ENCODE measurements at regions not wholly inside any gene's neighbourhood (a gene's known extent, or its start where the extent isn't known, plus 50 kb on each side); places are given as distances from the start of the nearest gene placed in this dataset.
A peak's percentile ranks its signal among the peaks of the same experiment; 100 is the strongest.

DNA sequence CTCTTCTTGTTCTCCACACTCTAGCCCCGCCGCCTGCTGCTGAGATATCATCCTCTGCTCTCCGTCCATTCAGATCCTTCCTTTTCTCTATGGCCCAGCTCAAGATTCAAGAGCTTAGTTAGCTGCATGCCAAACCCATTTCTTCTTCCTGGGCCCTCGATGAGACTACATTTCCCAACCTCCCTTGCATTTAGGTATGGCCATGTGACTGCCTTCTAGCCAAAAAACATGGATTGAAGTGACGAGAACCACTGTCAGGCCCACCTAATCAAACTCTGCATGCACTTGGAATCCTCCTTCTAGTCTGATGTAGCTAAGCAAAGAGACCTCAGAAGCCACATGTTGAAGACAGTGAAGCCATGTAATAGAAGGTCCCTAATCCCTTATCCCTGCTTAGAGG lies 308.2 kb downstream of the VPS13C start:
- WGBS (ENCODE audit: extremely low coverage, insufficient read length, low lambda C conversion rate) = no CpG with 5 or more reads among the region's 5 CpGs
- H3K4me3 Mint-ChIP-seq = no peak overlapping the region
- no peak overlapping the region for H2BK120ac ChIP-seq (ENCODE audit: low read depth, low read length, poor library complexity, severe bottlenecking)
- H3K27me3 ChIP-seq (ENCODE audit: insufficient read depth, low read length) = peaks cover 2% of the 10 kb centered on the region; the same call in 1 of the 2 replicates
- no peak overlapping the region for H2AK5ac ChIP-seq (ENCODE audit: insufficient read length, low read length)
- H3K4me1 ChIP-seq (ENCODE audit: insufficient read depth, low read length) = no peaks in the 10 kb centered on the region
- no peak overlapping the region for H4K91ac ChIP-seq (ENCODE audit: insufficient read length, low read depth, low read length)
- TF ChIP-seq, protein P1, sequence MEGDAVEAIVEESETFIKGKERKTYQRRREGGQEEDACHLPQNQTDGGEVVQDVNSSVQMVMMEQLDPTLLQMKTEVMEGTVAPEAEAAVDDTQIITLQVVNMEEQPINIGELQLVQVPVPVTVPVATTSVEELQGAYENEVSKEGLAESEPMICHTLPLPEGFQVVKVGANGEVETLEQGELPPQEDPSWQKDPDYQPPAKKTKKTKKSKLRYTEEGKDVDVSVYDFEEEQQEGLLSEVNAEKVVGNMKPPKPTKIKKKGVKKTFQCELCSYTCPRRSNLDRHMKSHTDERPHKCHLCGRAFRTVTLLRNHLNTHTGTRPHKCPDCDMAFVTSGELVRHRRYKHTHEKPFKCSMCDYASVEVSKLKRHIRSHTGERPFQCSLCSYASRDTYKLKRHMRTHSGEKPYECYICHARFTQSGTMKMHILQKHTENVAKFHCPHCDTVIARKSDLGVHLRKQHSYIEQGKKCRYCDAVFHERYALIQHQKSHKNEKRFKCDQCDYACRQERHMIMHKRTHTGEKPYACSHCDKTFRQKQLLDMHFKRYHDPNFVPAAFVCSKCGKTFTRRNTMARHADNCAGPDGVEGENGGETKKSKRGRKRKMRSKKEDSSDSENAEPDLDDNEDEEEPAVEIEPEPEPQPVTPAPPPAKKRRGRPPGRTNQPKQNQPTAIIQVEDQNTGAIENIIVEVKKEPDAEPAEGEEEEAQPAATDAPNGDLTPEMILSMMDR (conservative IDR thresholded peaks at IDR 0.05) = no peak
- no peaks in the 10 kb centered on the region for H3K9me3 Mint-ChIP-seq
- no peak overlapping the region for H3K56ac ChIP-seq (ENCODE audit: insufficient read length, low read depth, low read length)
- peak; percentile 49 for DNase-seq
- H3K18ac ChIP-seq (ENCODE audit: insufficient read length, low read depth, low read length) = no peak overlapping the region
- no peaks in the 10 kb centered on the region for H3K23me2 ChIP-seq (ENCODE audit: insufficient read length, low read depth, low read length, poor library complexity, severe bottlenecking)
- H3K27me3 Mint-ChIP-seq (ENCODE audit: low read depth) = no peaks in the 10 kb centered on the region
- no peak overlapping the region for H4K8ac ChIP-seq (replicated peaks; ENCODE audit: insufficient read length, low read depth, low read length)
- H2BK15ac ChIP-seq (ENCODE audit: low read depth, low read length) = no peak overlapping the region
- H2BK5ac ChIP-seq (ENCODE audit: insufficient read length, low read length) = no peak overlapping the region
- H3K4me2 ChIP-seq (ENCODE audit: insufficient read depth, insufficient read length, low read length) = no peak overlapping the region
- H2AFZ ChIP-seq (ENCODE audit: low read length) = peak overlapping the region; percentile 34
- no peak overlapping the region for H4K5ac ChIP-seq (ENCODE audit: insufficient read length, low read depth, low read length)
- H3K79me2 ChIP-seq (ENCODE audit: insufficient read depth, low read length) = no peaks in the 10 kb centered on the region
- H3K4me1 Mint-ChIP-seq = no peaks in the 10 kb centered on the region
- H3K9ac ChIP-seq (ENCODE audit: extremely low read depth, insufficient read length, low read length) = no peak overlapping the region
- no peak overlapping the region for H3K4ac ChIP-seq (ENCODE audit: low read depth, low read length)
- no peak overlapping the region for H2BK12ac ChIP-seq (ENCODE audit: insufficient read length, low read depth, low read length)
- H3K36me3 Mint-ChIP-seq (ENCODE audit: insufficient read depth in 1 of 3, low read depth in 3 of 3) = no peaks in the 10 kb centered on the region; a peak in 1 of 7 replicates
- no peaks in the 10 kb centered on the region for H3K9me3 ChIP-seq (ENCODE audit: control insufficient read depth, low read depth, low read length)
- no peak overlapping the region for H3K27ac ChIP-seq (ENCODE audit: insufficient read length, low read depth, low read length)
- H4K20me1 ChIP-seq (ENCODE audit: control insufficient read depth, insufficient read depth, insufficient read length) = no peaks in the 10 kb centered on the region
- H2BK20ac ChIP-seq (ENCODE audit: low read depth, low read length, poor library complexity, severe bottlenecking) = no peak overlapping the region
- no peak overlapping the region for H3K23ac ChIP-seq (ENCODE audit: insufficient read length, low read depth, low read length)
- no peak overlapping the region for H3K14ac ChIP-seq (ENCODE audit: insufficient read depth, low read length)
- H3K27ac Mint-ChIP-seq = no peak overlapping the region
- no peak overlapping the region for H3T11ph ChIP-seq (ENCODE audit: low read length)
- H3K79me1 ChIP-seq (ENCODE audit: insufficient read depth, low read depth, low read length, poor library complexity, severe bottlenecking) = no peaks in the 10 kb centered on the region
